SH-SY5Y (cell line): ENCODE measurements at regions not wholly inside any gene's neighbourhood (a gene's known extent, or its start where the extent isn't known, plus 50 kb on each side); places are given as distances from the start of the nearest gene placed in this dataset.

Experiments used
- GATA2 ChIP-seq: IDR thresholded peaks from 2 replicates; pipeline ENCODE4 v1.6.1; 2011; ENCODE audit warnings: mild to moderate bottlenecking, low read depth, low read length
- GATA3 ChIP-seq: IDR thresholded peaks from 2 replicates; pipeline ENCODE4 v1.6.1; 2011; ENCODE audit warnings: low read depth, mild to moderate bottlenecking, low read length, moderate library complexity

GRCh38 chr21:36260030-36260787 lies 59.8 kb upstream of the MORC3 start:
- TF ChIP-seq GATA3: no peak
- TF ChIP-seq GATA2: no peak

- TF ChIP-seq GATA3 (no peak), GATA2 (no peak)
These were observed 59.2 kb upstream of the MORC3 start for GRCh38 chr21:36260802-36261201.

- TF ChIP-seq GATA2 (no peak), GATA3 (no peak)
These were observed 58.5 kb upstream of the MORC3 start for GRCh38 chr21:36261459-36261858.

GRCh38 chr21:36263797-36264196 lies 56.2 kb upstream of the MORC3 start:
- TF ChIP-seq GATA3 (no peak), GATA2 (no peak)

- TF ChIP-seq GATA2 (no peak), GATA3 (no peak)
These were observed 54.6 kb upstream of the MORC3 start for GRCh38 chr21:36265431-36265830.

GRCh38 chr21:36267828-36268227 lies 52.2 kb upstream of the MORC3 start:
- peak; percentile 39; the same call in 1 of the 2 replicates for TF ChIP-seq GATA2
